Tibial artery (tissue), 4 donors: ENCODE measurements at regions not wholly inside any gene's neighbourhood (a gene's known extent, or its start where the extent isn't known, plus 50 kb on each side); places are given as distances from the start of the nearest gene placed in this dataset.

Experiments
- DNase-seq, 2 donors: peaks; one replicate each; pipeline ENCODE4 v3.0.0-alpha.2; 2019
- H3K27ac ChIP-seq, 2 donors: fragments of 200-600 bp; sonication (generic) in 1 of 2; 1 replicate in 1 of 2; 2 replicates in 1 of 2; pipeline ENCODE4 v1.5.1; 2018 to 2019; ENCODE audit warnings: mild to moderate bottlenecking in 1 of 2
- H3K27me3 ChIP-seq, 2 donors: fragments of 200-600 bp; sonication (generic) in 1 of 2; one replicate each; pipeline versions ENCODE4 v1.5.1 to v1.6.0; 2016 to 2019
- H3K36me3 ChIP-seq, 3 donors: fragments of 200-600 bp; sonication (generic) in 2 of 3; one replicate each; pipeline ENCODE4 v1.5.1; 2016 to 2019; ENCODE audit warnings: mild to moderate bottlenecking in 2 of 3
- H3K4me1 ChIP-seq, 4 donors: fragments of 200-600 bp; sonication (generic) in 2 of 4; 1 replicate in 3 of 4; 2 replicates in 1 of 4; pipeline ENCODE4 v1.5.1; 2016 to 2019
- H3K4me3 ChIP-seq, 2 donors: fragments of 200-600 bp; sonication (generic) in 1 of 2; 1 replicate in 1 of 2; 2 replicates in 1 of 2; pipeline ENCODE4 v1.5.1; 2018 to 2019; ENCODE audit warnings: mild to moderate bottlenecking in 2 of 2
- H3K9me3 ChIP-seq, 3 donors: fragments of 200-600 bp; sonication (generic) in 1 of 3; one replicate each; pipeline ENCODE4 v1.5.1; 2016 to 2019
- CTCF ChIP-seq, 2 experiments: fragments of 200-600 bp in 1 of 2; fragments of 450-650 bp in 1 of 2; IDR thresholded peaks; one replicate each; pipeline ENCODE4 v1.5.1; 2017 to 2019; ENCODE audit warnings: antibody characterized with exemption in 2 of 2, mild to moderate bottlenecking in 1 of 2, moderate library complexity in 1 of 2
- intact Hi-C: fragments of 100-400 bp; cut with DNase I; formaldehyde crosslinking; loops from one replicate; pipeline ENCODE4 v1.15.0; 2023; ENCODE audit warnings: low total_unique reads

- no peak overlapping the region for H3K27ac ChIP-seq
- H3K4me3 ChIP-seq, result no peak overlapping the region
- peaks cover 0 to 6% (median 3%) of the 10 kb centered on the region in 4 donors for H3K4me1 ChIP-seq
- no peak for TF ChIP-seq CTCF (IDR thresholded peaks at IDR 0.05)
- H3K27me3 ChIP-seq, result no peaks in the 10 kb centered on the region
- H3K9me3 ChIP-seq, result no peaks in the 10 kb centered on the region
- DNase-seq, result no peak
- H3K36me3 ChIP-seq, result no peaks in the 10 kb centered on the region
- intact Hi-C loops, result no loop called here
These were observed 120.9 kb upstream of the NOCT start for GRCh38 chr4:138894709-138895108.

DNA sequence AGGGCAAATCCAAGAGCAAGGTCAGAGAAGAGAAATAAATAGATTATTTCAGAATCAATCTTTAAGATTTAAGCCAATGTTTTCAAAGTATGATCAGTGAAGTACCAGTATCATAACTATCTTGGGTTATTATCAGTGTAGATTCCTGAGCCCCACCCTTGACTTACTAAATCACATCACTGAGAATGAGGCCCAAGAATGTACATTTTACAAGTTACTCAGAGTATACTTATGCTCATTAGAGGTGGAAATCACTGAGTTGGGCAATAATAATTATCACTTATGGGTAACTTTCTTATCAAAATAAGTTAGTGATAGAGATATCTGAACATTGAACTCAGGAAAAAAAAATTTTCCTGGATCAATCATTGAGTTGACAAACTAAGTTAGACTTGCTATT is 121.6 kb upstream of the NOCT start:
- Histone ChIP-seq H3K4me1 (peaks cover 0 to 6% (median 3%) of the 10 kb centered on the region in 4 donors), H3K36me3 (no peaks in the 10 kb centered on the region), H3K27me3 (no peaks in the 10 kb centered on the region), H3K9me3 (no peaks in the 10 kb centered on the region), H3K4me3 (no peak overlapping the region), H3K27ac (no peak overlapping the region)
- intact Hi-C loops, result no loop called here
- no peak for TF ChIP-seq CTCF (IDR thresholded peaks at IDR 0.05)
- no peak for DNase-seq

GRCh38 chr4:138892483-138893407 is 122.8 kb upstream of the NOCT start:
- H3K36me3 ChIP-seq, result no peaks in the 10 kb centered on the region
- H3K27me3 ChIP-seq, result no peaks in the 10 kb centered on the region
- no peak for DNase-seq
- no peak overlapping the region for H3K4me3 ChIP-seq
- intact Hi-C loops, result no loop called here
- H3K9me3 ChIP-seq, result no peaks in the 10 kb centered on the region
- peaks cover 0 to under 1% (median 0%) of the 10 kb centered on the region in 4 donors for H3K4me1 ChIP-seq
- no peak overlapping the region for H3K27ac ChIP-seq
- no peak for TF ChIP-seq CTCF (IDR thresholded peaks at IDR 0.05)

DNA sequence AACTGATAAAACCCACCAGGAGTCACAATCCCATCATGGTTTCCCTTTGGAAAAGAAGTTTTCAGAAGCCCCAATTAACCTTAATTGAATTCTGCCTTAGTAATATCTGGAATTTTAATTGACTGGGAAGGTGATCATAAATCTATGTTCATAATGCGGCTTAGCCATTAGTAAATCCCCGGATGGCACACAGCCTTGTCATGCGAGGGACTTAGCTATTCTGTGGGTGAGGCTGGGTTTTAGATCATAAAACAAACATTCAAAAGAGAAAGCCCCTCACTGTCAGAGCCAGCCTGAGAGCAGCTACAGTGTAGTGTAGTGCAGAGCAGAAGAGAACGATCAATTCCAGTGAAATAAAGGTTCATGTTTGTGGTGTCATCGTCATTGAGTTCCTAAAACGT is 124.0 kb upstream of the NOCT start:
- no peak for DNase-seq
- intact Hi-C loops, result no loop called here
- Histone ChIP-seq H3K36me3 (no peaks in the 10 kb centered on the region), H3K4me3 (no peak overlapping the region), H3K4me1 (no peaks in the 10 kb centered on the region), H3K9me3 (no peaks in the 10 kb centered on the region), H3K27me3 (no peaks in the 10 kb centered on the region), H3K27ac (no peak overlapping the region)
- TF ChIP-seq CTCF (IDR thresholded peaks at IDR 0.05), result no peak

DNA sequence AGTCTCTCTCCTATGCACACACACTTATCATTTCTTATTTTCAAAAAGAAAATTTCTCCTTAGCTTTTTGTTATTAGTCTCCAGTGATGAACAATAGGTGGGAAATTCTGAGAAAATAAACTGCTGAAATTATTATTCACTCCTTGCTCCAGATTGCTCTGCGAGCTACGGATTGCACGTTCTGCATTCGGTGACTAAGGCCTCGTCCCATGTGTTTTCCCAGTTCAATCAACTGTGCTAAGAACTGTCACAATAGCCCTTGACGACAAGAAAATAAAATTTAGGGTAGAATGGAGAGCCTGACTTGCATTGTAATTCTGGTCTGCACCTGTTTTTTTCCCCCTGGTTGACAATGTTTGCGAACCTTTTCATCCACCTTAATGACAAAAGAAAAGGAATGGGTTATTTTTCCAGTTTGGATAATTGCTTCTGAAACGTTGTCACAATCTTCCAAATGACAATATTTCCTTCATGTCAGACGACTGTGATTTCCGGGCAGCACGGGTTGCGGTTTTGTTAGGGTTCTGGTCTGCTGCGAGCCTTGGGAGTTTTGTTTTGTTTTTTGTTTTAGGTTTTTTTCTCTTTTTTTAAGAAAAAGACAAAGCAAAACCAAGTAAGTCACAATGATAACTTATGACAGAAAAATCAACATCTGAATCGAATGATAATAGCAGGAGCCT is 124.5 kb upstream of the NOCT start:
- no peak for TF ChIP-seq CTCF (IDR thresholded peaks at IDR 0.05)
- intact Hi-C loops, result no loop called here
- H3K4me3 ChIP-seq, result no peak overlapping the region
- no peaks in the 10 kb centered on the region for H3K27me3 ChIP-seq
- no peaks in the 10 kb centered on the region for H3K4me1 ChIP-seq
- H3K27ac ChIP-seq, result no peak overlapping the region
- H3K9me3 ChIP-seq, result no peaks in the 10 kb centered on the region
- DNase-seq, result no peak
- H3K36me3 ChIP-seq, result no peaks in the 10 kb centered on the region
